Stimulated activated CD4-positive, alpha-beta T cell treated with anti-CD3 and anti-CD28 coated beads, TNF-alpha, amount 100 ng/mL, for 1 hour (primary cell): ENCODE measurements at regions not wholly inside any gene's neighbourhood (a gene's known extent, or its start where the extent isn't known, plus 50 kb on each side); places are given as distances from the start of the nearest gene placed in this dataset.

ENCODE experiments used
- DNase-seq, 3 donors: peaks; one replicate each; pipeline ENCODE4 v3.0.0-alpha.2; 2020; ENCODE audit warnings: low read depth in 3 of 3, low spot score in 1 of 3

GRCh38 chr5:38101897-38102296 is 156.5 kb upstream of the EGFLAM start:
- no peak for DNase-seq

GRCh38 chr5:38099205-38100168 is 158.9 kb upstream of the EGFLAM start:
- no peak for DNase-seq

GRCh38 chr5:38094889-38095288 is 163.5 kb upstream of the EGFLAM start:
- no peak for DNase-seq

- DNase-seq: no peak
These were observed 164.5 kb upstream of the EGFLAM start for GRCh38 chr5:38093855-38094254.

- no peak for DNase-seq
These were observed 171.6 kb upstream of the EGFLAM start for GRCh38 chr5:38086777-38087176.

- no peak for DNase-seq
These were observed 178.5 kb upstream of the EGFLAM start for GRCh38 chr5:38079620-38080402.

GRCh38 chr5:38078161-38078560 is 180.2 kb upstream of the EGFLAM start:
- DNase-seq: no peak

- DNase-seq: no peak
These were observed 180.7 kb upstream of the EGFLAM start for GRCh38 chr5:38077652-38078051.

- no peak for DNase-seq
These were observed 186.3 kb upstream of the EGFLAM start for GRCh38 chr5:38071831-38072694.

GRCh38 chr5:38070304-38070950 is 187.9 kb upstream of the EGFLAM start:
- DNase-seq: no peak

- DNase-seq: no peak
These were observed 189.0 kb upstream of the EGFLAM start for GRCh38 chr5:38069360-38069759.

- no peak for DNase-seq
These were observed 198.0 kb upstream of the EGFLAM start for GRCh38 chr5:38060354-38060753.

GRCh38 chr5:38059876-38060275 is 198.5 kb upstream of the EGFLAM start:
- no peak for DNase-seq

GRCh38 chr5:38051711-38052511 is 206.4 kb upstream of the EGFLAM start:
- no peak for DNase-seq

GRCh38 chr5:38048400-38048799 is 208.6 kb upstream of the GDNF start:
- no peak for DNase-seq

- DNase-seq: no peak
These were observed 206.3 kb upstream of the GDNF start for GRCh38 chr5:38046103-38046502.

GRCh38 chr5:38045446-38045845 is 205.6 kb upstream of the GDNF start:
- no peak for DNase-seq

- no peak for DNase-seq
These were observed 200.0 kb upstream of the GDNF start for GRCh38 chr5:38039826-38040225.

- DNase-seq: no peak
These were observed 199.2 kb upstream of the GDNF start for GRCh38 chr5:38039091-38039490.

- no peak for DNase-seq
These were observed 196.9 kb upstream of the GDNF start for GRCh38 chr5:38036765-38037164.
